Endothelial cell of umbilical vein (primary cell): ENCODE measurements at regions not wholly inside any gene's neighbourhood (a gene's known extent, or its start where the extent isn't known, plus 50 kb on each side); places are given as distances from the start of the nearest gene placed in this dataset.

Experiments
- EZH2 ChIP-seq: IDR thresholded peaks from 2 replicates; pipeline ENCODE4 v1.6.1; 2012; ENCODE audit warnings: borderline replicate concordance, low read depth, mild to moderate bottlenecking, moderate library complexity, low read length, inconsistent platforms; ENCODE audit not compliant: severe bottlenecking
- FOS ChIP-seq: IDR thresholded peaks from 2 replicates; pipeline ENCODE4 v1.6.1; 2011; ENCODE audit warnings: mild to moderate bottlenecking, low read length, moderate library complexity, borderline replicate concordance; ENCODE audit not compliant: insufficient read depth
- GATA2 ChIP-seq: IDR thresholded peaks from 2 replicates; pipeline ENCODE4 v1.7.0; 2011; ENCODE audit warnings: low read depth, mild to moderate bottlenecking, moderate library complexity, mixed read lengths, low read length; ENCODE audit not compliant: insufficient read length, insufficient read depth
- JUN ChIP-seq: IDR thresholded peaks from 2 replicates; pipeline ENCODE4 v1.6.1; 2011; ENCODE audit warnings: borderline replicate concordance, low read depth; ENCODE audit not compliant: insufficient read length, insufficient read depth
- MAX ChIP-seq: IDR thresholded peaks from 2 replicates; pipeline ENCODE4 v1.6.1; 2011; ENCODE audit not compliant: insufficient read depth, insufficient read length
- MYC ChIP-seq: IDR thresholded peaks from one replicate; pipeline ENCODE4 v1.6.1; 2011; ENCODE audit warnings: mild to moderate bottlenecking, low read depth, low read length
- POLR2A ChIP-seq: IDR thresholded peaks from 2 replicates; pipeline ENCODE4 v1.6.1; 2012; ENCODE audit warnings: low read depth, mild to moderate bottlenecking, control low read depth, low read length
- POLR2AphosphoS5 ChIP-seq: IDR thresholded peaks from 2 replicates; pipeline ENCODE4 v1.6.1; 2012; ENCODE audit warnings: low read depth, mild to moderate bottlenecking, control low read depth, low read length, moderate library complexity; ENCODE audit not compliant: insufficient read depth
- TF ChIP-seq, protein P1 (sequence below), 2 donors: IDR thresholded peaks; 1 replicate in 1 of 2; 2 replicates in 1 of 2; pipeline ENCODE4 v1.5.1; 2011; ENCODE audit warnings: low read length in 2 of 2, mild to moderate bottlenecking in 2 of 2, moderate library complexity in 2 of 2, control low read depth in 1 of 2, inconsistent platforms in 1 of 2, low read depth in 1 of 2; ENCODE audit not compliant: insufficient read depth in 1 of 2; ENCODE audit errors: extremely low read depth in 1 of 2

DNA sequence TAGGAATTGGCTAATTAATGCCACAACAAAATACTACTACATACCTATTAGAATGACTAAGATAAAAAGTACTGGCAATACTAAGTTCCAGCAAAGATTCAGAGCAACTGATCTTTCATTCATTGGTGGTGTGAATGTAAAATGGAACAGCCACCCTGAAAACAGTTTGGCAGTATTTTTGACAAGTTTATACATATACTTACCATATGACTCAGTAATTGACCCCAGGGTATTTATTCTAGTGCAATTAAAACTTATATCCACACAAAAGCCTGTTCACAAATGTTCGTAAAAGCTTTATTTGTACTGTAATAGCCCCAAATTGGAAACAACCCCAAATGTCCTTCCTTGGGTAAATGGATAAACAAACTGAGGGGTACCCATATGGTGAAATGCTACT, 270.8 kb upstream of the ACTBL2 start:
- TF ChIP-seq, protein P1, sequence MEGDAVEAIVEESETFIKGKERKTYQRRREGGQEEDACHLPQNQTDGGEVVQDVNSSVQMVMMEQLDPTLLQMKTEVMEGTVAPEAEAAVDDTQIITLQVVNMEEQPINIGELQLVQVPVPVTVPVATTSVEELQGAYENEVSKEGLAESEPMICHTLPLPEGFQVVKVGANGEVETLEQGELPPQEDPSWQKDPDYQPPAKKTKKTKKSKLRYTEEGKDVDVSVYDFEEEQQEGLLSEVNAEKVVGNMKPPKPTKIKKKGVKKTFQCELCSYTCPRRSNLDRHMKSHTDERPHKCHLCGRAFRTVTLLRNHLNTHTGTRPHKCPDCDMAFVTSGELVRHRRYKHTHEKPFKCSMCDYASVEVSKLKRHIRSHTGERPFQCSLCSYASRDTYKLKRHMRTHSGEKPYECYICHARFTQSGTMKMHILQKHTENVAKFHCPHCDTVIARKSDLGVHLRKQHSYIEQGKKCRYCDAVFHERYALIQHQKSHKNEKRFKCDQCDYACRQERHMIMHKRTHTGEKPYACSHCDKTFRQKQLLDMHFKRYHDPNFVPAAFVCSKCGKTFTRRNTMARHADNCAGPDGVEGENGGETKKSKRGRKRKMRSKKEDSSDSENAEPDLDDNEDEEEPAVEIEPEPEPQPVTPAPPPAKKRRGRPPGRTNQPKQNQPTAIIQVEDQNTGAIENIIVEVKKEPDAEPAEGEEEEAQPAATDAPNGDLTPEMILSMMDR (IDR thresholded peaks at IDR 0.05; ENCODE audit: extremely low read depth in 1 of 2, insufficient read depth in 1 of 2, low read depth in 1 of 2, low read length in 2 of 2): no peak
- TF ChIP-seq POLR2A (no peak), POLR2AphosphoS5 (no peak), MYC (no peak), EZH2 (no peak), JUN (no peak), GATA2 (no peak), MAX (no peak), FOS (no peak)
